Breast epithelium (tissue), 3 donors: ENCODE measurements at regions not wholly inside any gene's neighbourhood (a gene's known extent, or its start where the extent isn't known, plus 50 kb on each side); places are given as distances from the start of the nearest gene placed in this dataset.

Experiments
- CTCF ChIP-seq, 3 donors: fragments of 450-650 bp; IDR thresholded peaks; one replicate each; pipeline ENCODE4 v1.5.1; 2016 to 2017; ENCODE audit warnings: antibody characterized with exemption in 3 of 3, mild to moderate bottlenecking in 3 of 3, moderate library complexity in 3 of 3
- POLR2A ChIP-seq: fragments of 450-650 bp; IDR thresholded peaks from one replicate; pipeline ENCODE4 v1.6.1; 2016; ENCODE audit warnings: antibody characterized with exemption, mild to moderate bottlenecking, moderate library complexity
- POLR2AphosphoS5 ChIP-seq, 3 donors: sonication (generic); formaldehyde crosslinking; IDR thresholded peaks; one replicate each; pipeline ENCODE4 v1.6.1; 2017; ENCODE audit warnings: antibody characterized with exemption in 3 of 3

- TF ChIP-seq POLR2AphosphoS5 (IDR thresholded peaks at IDR 0.05) (no peak), CTCF (IDR thresholded peaks at IDR 0.05) (no peak), POLR2A (no peak)
Measured at GRCh38 chr2:56476509-56477071, 292.8 kb downstream of the CCDC85A start.
